AG04450 (cell line): ENCODE measurements at regions not wholly inside any gene's neighbourhood (a gene's known extent, or its start where the extent isn't known, plus 50 kb on each side); places are given as distances from the start of the nearest gene placed in this dataset.

ENCODE experiments used
- CTCF ChIA-PET: fragments of 300-600, 350-600 bp; formaldehyde crosslinking; extraction: SDS; loops from one replicate; lab custom pipeline; 2022; ENCODE audit warnings: antibody characterized with exemption, inconsistent platforms; lab: Charles Lee
- POLR2A ChIA-PET: fragments of 350-600 bp; formaldehyde crosslinking; extraction: SDS; loops from one replicate; lab custom pipeline; 2021; ENCODE audit warnings: antibody characterized with exemption, inconsistent platforms; lab: Yijun Ruan, JAX
- DNase-seq: peaks from one replicate; pipeline ENCODE4 v3.0.0-alpha.2; 2011; ENCODE audit warnings: low read depth, low spot score
- H3K27ac ChIP-seq: one replicate; pipeline ENCODE4 v1.5.1; 2012; ENCODE audit warnings: low read depth, low read length, control low read depth
- H3K27me3 ChIP-seq: one replicate; pipeline ENCODE4 v1.6.0; 2012; ENCODE audit warnings: low read length; ENCODE audit not compliant: control insufficient read depth, insufficient read depth
- H3K4me3 ChIP-seq: 2 replicates; pipeline ENCODE4 v1.5.1; 2011; ENCODE audit warnings: mild to moderate bottlenecking, low read depth, low read length, control low read depth
- H3K9me3 ChIP-seq: 2 replicates; pipeline ENCODE4 v1.5.1; 2012; ENCODE audit warnings: low read length; ENCODE audit not compliant: control insufficient read depth, insufficient read depth
- TF ChIP-seq, protein P1 (sequence below): IDR thresholded peaks from 2 replicates; pipeline ENCODE4 v1.5.1; 2011; ENCODE audit warnings: low read depth, low read length, control low read depth, inconsistent platforms

DNA sequence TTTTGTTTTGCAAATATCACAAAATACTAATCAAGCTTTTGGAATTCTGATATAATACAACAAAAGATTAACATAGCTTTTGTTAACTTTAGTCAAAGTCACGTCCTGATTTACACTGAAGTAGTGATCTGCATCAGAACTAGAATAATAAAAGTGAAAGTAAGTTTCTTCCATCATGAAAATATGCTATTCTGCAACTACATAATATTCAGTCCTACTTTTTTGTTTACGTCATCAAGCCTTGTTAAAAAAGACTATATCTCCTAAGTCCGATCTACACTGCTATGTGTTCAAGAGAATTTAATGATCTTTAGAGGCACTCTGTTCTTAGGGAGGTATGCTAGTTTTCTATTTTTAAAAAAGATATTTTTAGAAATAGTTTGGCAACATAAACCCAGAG is 330.1 kb downstream of the ARPP21 start:
- H3K9me3 ChIP-seq = no peaks in the 10 kb centered on the region
- ChIA-PET CTCF (interaction anchor here (0.6 to 1.0 kb wide), 3 partner anchors 12 to 1023 kb away, joined by 3 to 5 read pairs (median 4); no protein-coding TSS in a partner anchor), POLR2A (no interaction called here)
- H3K27ac ChIP-seq = no peak overlapping the region
- TF ChIP-seq, protein P1, sequence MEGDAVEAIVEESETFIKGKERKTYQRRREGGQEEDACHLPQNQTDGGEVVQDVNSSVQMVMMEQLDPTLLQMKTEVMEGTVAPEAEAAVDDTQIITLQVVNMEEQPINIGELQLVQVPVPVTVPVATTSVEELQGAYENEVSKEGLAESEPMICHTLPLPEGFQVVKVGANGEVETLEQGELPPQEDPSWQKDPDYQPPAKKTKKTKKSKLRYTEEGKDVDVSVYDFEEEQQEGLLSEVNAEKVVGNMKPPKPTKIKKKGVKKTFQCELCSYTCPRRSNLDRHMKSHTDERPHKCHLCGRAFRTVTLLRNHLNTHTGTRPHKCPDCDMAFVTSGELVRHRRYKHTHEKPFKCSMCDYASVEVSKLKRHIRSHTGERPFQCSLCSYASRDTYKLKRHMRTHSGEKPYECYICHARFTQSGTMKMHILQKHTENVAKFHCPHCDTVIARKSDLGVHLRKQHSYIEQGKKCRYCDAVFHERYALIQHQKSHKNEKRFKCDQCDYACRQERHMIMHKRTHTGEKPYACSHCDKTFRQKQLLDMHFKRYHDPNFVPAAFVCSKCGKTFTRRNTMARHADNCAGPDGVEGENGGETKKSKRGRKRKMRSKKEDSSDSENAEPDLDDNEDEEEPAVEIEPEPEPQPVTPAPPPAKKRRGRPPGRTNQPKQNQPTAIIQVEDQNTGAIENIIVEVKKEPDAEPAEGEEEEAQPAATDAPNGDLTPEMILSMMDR = no peak
- H3K27me3 ChIP-seq = no peaks in the 10 kb centered on the region
- no peak for DNase-seq
- H3K4me3 ChIP-seq = no peak overlapping the region

- no peak for DNase-seq
- no peaks in the 10 kb centered on the region for H3K27me3 ChIP-seq
- TF ChIP-seq, protein P1 = no peak
- H3K27ac ChIP-seq = no peak overlapping the region
- POLR2A ChIA-PET = no interaction called here
- CTCF ChIA-PET = no interaction called here
- no peak overlapping the region for H3K4me3 ChIP-seq
- no peaks in the 10 kb centered on the region for H3K9me3 ChIP-seq
Observed at GRCh38 chr3:35970793-35971192, 331.5 kb downstream of the ARPP21 start.

GRCh38 chr3:35971686-35972085 is 332.4 kb downstream of the ARPP21 start:
- TF ChIP-seq, protein P1 = no peak
- CTCF ChIA-PET = no interaction called here

GRCh38 chr3:35974872-35975271 is 335.5 kb downstream of the ARPP21 start:
- no peaks in the 10 kb centered on the region for H3K27me3 ChIP-seq
- no peak overlapping the region for H3K4me3 ChIP-seq
- CTCF ChIA-PET = no interaction called here
- no peaks in the 10 kb centered on the region for H3K9me3 ChIP-seq
- TF ChIP-seq, protein P1 = no peak
- DNase-seq = no peak
- no peak overlapping the region for H3K27ac ChIP-seq
- POLR2A ChIA-PET = no interaction called here

More at GRCh38 chr3:35971686-35972085, 332.4 kb downstream of the ARPP21 start:
- no peak overlapping the region for H3K4me3 ChIP-seq
- DNase-seq = no peak
- POLR2A ChIA-PET = no interaction called here
- no peaks in the 10 kb centered on the region for H3K27me3 ChIP-seq
- no peaks in the 10 kb centered on the region for H3K9me3 ChIP-seq
- no peak overlapping the region for H3K27ac ChIP-seq

DNA sequence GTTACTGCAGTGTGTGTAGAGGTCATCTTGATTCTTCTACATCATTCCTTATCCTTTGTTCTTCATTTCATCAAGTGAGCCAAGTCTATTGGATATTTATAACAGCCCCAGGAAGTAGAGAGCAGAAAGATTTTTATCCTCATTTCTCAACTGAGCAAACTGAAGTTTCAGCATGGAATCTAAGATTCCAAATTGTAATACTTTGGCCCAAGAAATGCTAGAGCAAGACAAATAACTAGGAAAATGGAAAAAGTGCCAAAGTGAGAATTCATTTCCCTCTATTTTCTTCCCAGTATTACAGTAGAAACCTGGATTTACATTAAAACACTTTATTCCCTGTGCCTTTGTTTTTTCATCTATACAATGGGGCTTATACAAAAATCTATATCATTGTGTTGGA is 346.8 kb downstream of the ARPP21 start:
- ChIA-PET POLR2A (no interaction called here), CTCF (no interaction called here)
- Histone ChIP-seq H3K4me3 (no peak overlapping the region), H3K9me3 (no peaks in the 10 kb centered on the region), H3K27ac (no peak overlapping the region), H3K27me3 (no peaks in the 10 kb centered on the region)
- no peak for DNase-seq
- TF ChIP-seq, protein P1 = no peak
